ENCODE measurements at regions not wholly inside any gene's neighbourhood (a gene's known extent, or its start where the extent isn't known, plus 50 kb on each side); places are given as distances from the start of the nearest gene placed in this dataset.

DNA sequence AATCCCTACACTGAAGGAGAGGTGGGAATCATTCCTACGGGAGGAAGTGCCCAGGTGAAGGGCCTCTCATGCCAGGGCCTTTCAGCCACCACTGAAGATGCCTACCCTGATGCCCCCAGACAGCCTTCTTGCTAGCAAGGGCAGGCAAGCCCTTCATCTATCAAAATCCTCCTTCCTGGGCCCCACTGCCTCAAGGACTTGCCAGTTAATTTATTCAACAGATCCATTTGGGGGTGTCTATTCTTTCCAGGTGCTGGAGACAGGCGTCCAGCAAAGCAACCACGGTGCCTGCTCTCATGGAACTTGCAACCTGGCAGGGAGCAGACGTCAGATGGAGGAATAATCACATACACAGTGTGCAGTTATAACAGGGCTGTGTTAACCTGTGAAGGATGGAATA lies 95.5 kb downstream of the GYPC start:
- Histone ChIP-seq H3K27me3 (ENCODE audit: control insufficient read depth, extremely low read depth, insufficient read depth, low read length) (no peaks in the 10 kb centered on the region), H3K9me3 (ENCODE audit: control insufficient read depth, low read depth, low read length) (no peaks in the 10 kb centered on the region), H3K4me1 (ENCODE audit: control insufficient read depth, extremely low read depth, insufficient read depth, low read length) (no peaks in the 10 kb centered on the region), H3K36me3 (ENCODE audit: control insufficient read depth in 2 of 2, extremely low read depth in 1 of 2, insufficient read depth in 2 of 2, low read length in 2 of 2) (no peaks in the 10 kb centered on the region), H4K20me1 (ENCODE audit: control insufficient read depth, extremely low read depth, insufficient read depth, low read length) (no peaks in the 10 kb centered on the region), H2AFZ (ENCODE audit: control insufficient read depth, low read length) (no peak overlapping the region), H3K9ac (ENCODE audit: control insufficient read depth, extremely low read depth, insufficient read depth, low read length) (no peak overlapping the region), H3K9me1 (ENCODE audit: control insufficient read depth, extremely low read depth, insufficient read depth, low read length) (no peaks in the 10 kb centered on the region), H3K4me2 (ENCODE audit: control insufficient read depth, extremely low read depth, insufficient read depth, low read depth, low read length) (no peak overlapping the region), H3K4me3 (ENCODE audit: control insufficient read depth in 2 of 3, extremely low read depth in 1 of 3, insufficient read depth in 2 of 3, low read depth in 1 of 3, low read length in 3 of 3) (no peak overlapping the region), H3K79me2 (ENCODE audit: control insufficient read depth, insufficient read depth, low read length) (no peaks in the 10 kb centered on the region), H3K27ac (ENCODE audit: control insufficient read depth, insufficient read depth, low read length) (no peak overlapping the region)
- FAIRE-seq = no peak
- dilution Hi-C loops (cut with MboI; ENCODE audit: extremely low pct_ligation_motif_present, low sequenced_read_pairs) = no loop called here
- DNase-seq (ENCODE audit: low read depth, low spot score) = no peak
- TF ChIP-seq EZH2 (IDR thresholded peaks at IDR 0.05; ENCODE audit: low read length) = no peak
- TF ChIP-seq, protein P1, sequence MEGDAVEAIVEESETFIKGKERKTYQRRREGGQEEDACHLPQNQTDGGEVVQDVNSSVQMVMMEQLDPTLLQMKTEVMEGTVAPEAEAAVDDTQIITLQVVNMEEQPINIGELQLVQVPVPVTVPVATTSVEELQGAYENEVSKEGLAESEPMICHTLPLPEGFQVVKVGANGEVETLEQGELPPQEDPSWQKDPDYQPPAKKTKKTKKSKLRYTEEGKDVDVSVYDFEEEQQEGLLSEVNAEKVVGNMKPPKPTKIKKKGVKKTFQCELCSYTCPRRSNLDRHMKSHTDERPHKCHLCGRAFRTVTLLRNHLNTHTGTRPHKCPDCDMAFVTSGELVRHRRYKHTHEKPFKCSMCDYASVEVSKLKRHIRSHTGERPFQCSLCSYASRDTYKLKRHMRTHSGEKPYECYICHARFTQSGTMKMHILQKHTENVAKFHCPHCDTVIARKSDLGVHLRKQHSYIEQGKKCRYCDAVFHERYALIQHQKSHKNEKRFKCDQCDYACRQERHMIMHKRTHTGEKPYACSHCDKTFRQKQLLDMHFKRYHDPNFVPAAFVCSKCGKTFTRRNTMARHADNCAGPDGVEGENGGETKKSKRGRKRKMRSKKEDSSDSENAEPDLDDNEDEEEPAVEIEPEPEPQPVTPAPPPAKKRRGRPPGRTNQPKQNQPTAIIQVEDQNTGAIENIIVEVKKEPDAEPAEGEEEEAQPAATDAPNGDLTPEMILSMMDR (optimal IDR thresholded peaks at IDR 0.05 in 1 of 3, IDR thresholded peaks at IDR 0.05 in 1 of 3, conservative IDR thresholded peaks at IDR 0.05 in 1 of 3; ENCODE audit: extremely low read depth in 1 of 3, insufficient read depth in 2 of 3, low read length in 3 of 3) = no peak

DNA sequence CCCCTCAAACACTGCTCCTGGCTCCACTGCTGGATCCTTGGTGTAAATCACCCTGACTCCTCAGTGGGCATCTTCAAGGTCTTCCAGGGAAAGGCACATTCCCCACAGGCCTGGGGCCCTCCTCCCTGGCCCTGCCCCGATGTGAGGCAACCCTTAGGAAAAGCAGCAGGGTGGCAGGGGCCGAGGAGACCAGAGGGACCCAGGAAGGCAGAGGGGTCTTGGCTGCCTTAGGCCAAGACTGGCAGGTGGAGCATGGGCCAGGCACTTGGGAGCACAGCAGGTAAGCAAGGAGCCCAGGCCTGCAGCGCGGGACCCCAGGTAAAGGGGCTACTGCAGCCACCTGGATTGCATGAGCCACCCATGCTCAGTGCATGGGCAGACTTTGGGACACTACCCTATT lies 96.9 kb downstream of the GYPC start:
- Histone ChIP-seq H4K20me1 (ENCODE audit: control insufficient read depth, extremely low read depth, insufficient read depth, low read length) (no peaks in the 10 kb centered on the region), H3K4me1 (ENCODE audit: control insufficient read depth, extremely low read depth, insufficient read depth, low read length) (no peaks in the 10 kb centered on the region), H2AFZ (ENCODE audit: control insufficient read depth, low read length) (no peak overlapping the region), H3K4me3 (ENCODE audit: control insufficient read depth in 2 of 3, extremely low read depth in 1 of 3, insufficient read depth in 2 of 3, low read depth in 1 of 3, low read length in 3 of 3) (no peak overlapping the region), H3K27ac (ENCODE audit: control insufficient read depth, insufficient read depth, low read length) (no peak overlapping the region), H3K79me2 (ENCODE audit: control insufficient read depth, insufficient read depth, low read length) (no peaks in the 10 kb centered on the region), H3K27me3 (ENCODE audit: control insufficient read depth, extremely low read depth, insufficient read depth, low read length) (no peaks in the 10 kb centered on the region), H3K9me3 (ENCODE audit: control insufficient read depth, low read depth, low read length) (no peaks in the 10 kb centered on the region), H3K9ac (ENCODE audit: control insufficient read depth, extremely low read depth, insufficient read depth, low read length) (no peak overlapping the region), H3K9me1 (ENCODE audit: control insufficient read depth, extremely low read depth, insufficient read depth, low read length) (no peaks in the 10 kb centered on the region), H3K4me2 (ENCODE audit: control insufficient read depth, extremely low read depth, insufficient read depth, low read depth, low read length) (no peak overlapping the region), H3K36me3 (ENCODE audit: control insufficient read depth in 2 of 2, extremely low read depth in 1 of 2, insufficient read depth in 2 of 2, low read length in 2 of 2) (no peaks in the 10 kb centered on the region)
- no peak for TF ChIP-seq EZH2 (IDR thresholded peaks at IDR 0.05; ENCODE audit: low read length)
- TF ChIP-seq, protein P1 (optimal IDR thresholded peaks at IDR 0.05 in 1 of 3, IDR thresholded peaks at IDR 0.05 in 1 of 3, conservative IDR thresholded peaks at IDR 0.05 in 1 of 3; ENCODE audit: extremely low read depth in 1 of 3, insufficient read depth in 2 of 3, low read length in 3 of 3) = no peak
- dilution Hi-C loops (cut with MboI; ENCODE audit: extremely low pct_ligation_motif_present, low sequenced_read_pairs) = no loop called here
- FAIRE-seq (no peak), DNase-seq (ENCODE audit: low read depth, low spot score) (no peak)

Data from keratinocyte (primary cell).